Stimulated activated CD4-positive, alpha-beta T cell treated with anti-CD3 and anti-CD28 coated beads, TNF-alpha, amount 100 ng/mL, for 24 hours (primary cell): ENCODE measurements at regions not wholly inside any gene's neighbourhood (a gene's known extent, or its start where the extent isn't known, plus 50 kb on each side); places are given as distances from the start of the nearest gene placed in this dataset.
"Not testable (repeated sequence)": the region's sequence is repeated elsewhere in the genome, so short reads cannot be mapped to it uniquely, and the experiment has no call there.

Experiments used
- DNase-seq, 3 experiments: peaks; one replicate each; pipeline ENCODE4 v3.0.0-alpha.2; 2020; ENCODE audit warnings: low read depth in 3 of 3

DNA sequence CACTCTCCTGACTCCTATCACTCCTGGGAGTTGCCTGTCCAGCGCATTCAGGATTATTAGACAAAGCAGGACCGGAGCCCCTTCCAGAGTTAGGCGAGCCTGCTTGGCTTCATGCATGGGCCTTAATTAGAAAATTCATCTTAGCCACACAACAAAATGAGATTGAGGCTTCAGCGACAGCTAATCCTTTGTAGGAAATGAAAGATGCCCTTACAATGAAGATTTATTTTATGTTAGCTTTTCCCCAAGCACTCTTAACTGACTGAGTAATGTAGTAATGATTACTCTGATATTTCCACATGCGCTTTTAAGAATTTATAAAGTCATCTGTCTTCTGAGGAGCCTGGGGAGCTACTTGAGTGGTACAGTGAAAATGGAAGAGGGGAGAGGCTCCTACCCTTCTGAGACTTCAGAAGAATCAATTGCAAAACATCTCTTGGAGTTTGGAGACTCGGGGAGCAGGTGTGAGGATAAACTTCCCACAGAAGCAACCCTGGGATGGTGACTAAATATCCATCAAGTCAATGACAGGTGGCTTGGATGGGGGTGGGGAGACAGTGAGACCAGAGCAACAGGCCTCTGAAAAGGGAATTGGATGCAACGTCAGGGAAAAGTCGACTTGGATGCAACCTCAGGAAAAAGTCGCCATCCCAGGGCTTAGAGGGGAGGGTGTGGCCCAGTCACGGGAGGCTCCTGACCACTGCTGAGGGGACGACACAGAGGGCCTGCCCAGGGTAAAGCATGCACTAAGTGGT is 434.5 kb upstream of the B3GAT1 start:
- no peak for DNase-seq

DNA sequence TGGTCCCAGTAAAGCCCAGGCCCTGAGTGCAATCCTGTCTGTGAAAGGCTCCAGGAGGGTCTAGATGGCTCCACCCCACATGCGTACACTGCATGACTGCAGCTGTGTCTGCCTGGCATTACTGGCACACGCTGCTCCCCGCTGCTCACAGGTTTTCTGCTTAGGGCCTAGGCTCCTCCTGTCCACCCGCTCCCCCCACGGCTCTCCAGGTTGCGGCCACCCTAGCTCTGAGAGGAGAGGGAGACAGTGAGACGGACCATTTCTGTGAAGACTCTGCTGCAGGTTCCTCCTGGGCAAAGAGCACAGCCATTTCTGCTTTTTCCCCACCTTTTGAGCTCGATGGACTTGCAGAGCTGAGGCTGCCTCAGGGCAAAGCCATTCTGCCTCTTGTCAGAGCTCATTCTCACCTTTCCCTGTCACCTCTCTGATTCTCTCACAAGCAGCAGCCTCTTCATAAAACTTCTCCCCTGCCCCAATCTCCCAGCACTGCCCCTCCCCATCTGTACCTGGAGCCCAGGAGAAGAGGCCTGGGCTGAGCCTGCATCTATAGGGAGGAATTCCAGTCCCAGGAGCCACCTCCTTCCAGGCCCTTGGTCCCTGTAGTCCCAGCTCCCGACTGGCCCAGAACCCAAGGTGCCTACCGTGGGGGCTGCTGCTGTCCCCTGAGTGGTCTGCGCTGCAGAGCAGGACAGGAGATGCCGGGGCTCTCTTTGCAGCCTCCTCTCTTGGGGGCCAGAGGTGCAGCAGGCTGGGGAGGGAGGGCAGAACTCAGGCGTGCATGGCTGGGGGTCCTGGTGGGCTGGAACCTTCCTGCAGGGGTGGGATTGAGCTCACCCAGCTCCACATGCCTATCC is 433.7 kb upstream of the B3GAT1 start:
- DNase-seq = no peak

DNA sequence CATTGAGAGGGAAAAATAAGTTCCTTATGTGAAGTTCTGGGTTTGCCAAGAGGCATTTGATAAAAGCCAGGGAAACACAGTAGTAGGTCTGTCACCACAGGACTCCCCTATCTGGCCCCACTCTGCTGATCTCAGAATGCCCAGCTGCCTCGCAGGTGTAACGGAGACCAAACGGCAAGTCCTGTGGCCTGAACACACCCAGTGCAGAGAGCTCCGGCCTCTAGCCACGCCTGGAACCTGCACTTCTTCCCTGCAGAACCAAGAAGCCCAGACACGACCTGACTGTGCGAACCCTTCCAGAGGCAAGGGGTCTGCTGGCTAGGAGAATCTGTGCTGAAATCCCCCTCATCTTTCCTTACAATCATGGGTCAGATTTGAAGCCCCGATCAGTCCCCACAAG is 432.8 kb upstream of the B3GAT1 start:
- DNase-seq = no peak

DNA sequence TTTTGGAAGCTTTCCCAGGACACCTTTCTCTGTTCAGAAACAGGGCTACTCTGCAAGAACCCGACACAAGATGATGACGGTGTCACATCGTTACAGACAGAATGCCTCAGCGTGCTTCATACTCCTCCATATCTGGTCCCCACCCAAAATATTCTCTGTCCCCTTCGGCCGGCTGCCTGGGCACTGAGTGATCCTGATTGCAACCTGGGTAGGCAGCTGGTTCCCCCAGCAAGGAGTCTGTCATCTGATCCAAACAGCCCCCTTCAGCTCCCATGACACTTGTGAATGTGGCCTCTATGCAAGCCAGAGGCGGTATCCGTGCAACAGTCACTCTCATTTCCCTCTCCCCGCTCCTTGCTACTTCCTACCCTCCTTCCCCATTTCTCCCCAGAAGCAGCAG is 431.7 kb upstream of the B3GAT1 start:
- no peak for DNase-seq

DNA sequence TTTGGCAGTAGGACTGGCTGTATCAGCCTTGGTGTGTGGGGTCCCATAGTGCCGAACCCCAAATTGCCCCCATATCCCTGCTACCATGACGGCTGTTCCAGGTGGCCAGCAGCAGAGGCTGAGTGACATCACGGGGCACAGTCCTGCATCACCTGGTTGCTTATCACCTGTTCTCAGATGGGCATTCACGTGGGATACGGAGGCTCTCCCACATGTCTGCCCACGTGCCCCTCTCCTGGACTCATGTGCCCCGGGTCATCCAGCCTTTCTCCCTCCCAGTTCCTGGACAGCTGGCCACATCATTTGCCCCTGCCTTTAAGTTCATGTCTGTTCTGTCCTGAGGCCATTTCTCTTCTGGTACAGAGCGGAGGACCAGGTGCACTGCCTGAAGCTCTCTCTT is 431.0 kb upstream of the B3GAT1 start:
- DNase-seq = no peak

DNA sequence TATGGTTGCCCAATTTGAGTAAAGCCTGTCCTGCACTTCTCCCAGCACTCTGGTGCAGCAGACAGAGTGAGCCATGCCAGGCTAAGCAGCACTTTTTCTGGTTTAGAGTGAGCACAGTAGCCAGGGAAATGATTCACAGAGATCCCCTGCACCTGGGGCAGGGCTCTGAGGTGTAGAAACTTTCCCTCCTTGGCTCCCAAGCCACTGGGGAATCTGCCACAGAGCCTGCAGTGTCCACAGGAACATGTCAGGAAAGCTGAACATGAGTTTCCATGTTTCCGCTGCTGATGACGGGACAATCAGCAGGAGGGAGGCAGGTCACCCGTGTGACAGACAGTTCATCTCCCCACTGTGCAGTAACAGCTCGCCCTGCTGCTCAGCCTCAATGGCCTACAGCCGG is 429.9 kb upstream of the B3GAT1 start:
- DNase-seq = no peak

DNA sequence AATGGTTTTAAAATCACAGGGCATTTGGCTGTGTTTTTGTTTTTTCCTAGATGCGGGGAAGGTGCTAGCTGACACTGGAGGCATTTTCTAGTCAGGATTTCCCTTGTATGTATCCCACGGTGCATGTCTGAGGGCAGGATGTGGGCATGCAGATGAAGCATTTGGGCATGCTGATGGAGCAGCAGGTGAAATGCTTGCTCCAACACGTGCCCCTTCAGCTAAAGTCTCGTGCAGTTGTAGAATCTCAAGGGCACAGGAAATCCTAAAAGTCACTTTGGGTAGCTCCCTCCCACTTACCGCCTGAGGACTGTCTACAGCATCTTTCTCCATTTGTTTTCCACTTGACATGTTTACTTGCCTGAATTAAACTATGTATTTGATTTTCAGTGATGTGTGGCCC is 429.4 kb upstream of the B3GAT1 start:
- DNase-seq = no peak

DNA sequence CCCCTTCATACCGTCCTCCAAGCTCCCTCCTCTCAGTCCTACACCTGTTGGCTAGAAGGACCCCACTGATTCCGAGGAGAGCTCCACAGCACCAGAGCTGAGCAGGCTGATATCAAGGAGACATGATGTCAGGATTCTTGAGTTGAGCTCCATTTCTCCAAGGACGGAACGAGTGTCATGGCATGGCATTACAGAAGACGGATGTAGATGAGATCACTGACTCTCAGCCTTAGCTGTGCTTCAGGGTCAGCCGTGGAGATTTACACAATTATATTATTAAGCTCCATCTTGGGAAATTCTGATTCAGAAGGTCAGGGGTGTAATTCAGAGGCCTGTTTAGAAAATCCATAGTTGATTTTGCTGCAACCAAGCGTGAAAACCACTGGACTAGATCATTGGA is 428.9 kb upstream of the B3GAT1 start:
- no peak for DNase-seq

DNA sequence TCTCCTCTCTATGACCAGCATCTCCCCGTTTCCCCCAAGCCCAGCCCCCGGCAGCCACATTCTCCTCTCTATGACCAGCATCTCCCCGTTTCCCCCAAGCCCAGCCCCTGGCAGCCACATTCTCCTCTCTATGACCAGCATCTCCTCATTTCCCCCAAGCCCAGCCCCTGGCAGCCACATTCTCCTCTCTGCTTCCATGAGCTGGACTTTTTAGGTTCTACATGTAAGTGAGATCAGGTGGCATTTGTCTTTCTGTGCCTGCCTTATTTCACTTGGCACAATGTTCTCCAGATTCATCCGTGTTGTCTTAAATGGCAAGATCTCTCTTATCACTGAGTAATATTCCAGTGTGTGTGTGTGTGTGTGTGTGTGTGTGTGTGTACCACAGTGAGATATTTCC is 428.1 kb upstream of the B3GAT1 start:
- DNase-seq = not testable (repeated sequence)

DNA sequence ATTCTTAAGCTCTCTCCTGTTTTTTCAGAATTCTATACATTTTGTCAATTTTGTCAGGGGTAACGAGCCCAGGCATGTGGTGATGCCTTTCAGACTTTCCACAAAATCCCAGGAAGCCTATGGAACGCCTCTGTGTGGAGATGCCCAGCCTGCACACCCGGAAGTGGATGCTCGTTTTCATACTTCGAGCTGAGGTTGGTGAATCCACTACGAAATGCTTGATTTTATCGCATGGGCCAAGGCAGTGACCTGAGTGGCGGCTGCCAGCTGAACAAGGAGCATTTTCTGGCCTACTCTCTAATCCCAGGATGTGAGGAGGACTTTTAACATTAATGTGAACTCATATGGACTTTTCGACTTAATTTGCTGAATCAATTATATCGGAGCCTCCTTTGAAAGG is 426.7 kb upstream of the B3GAT1 start:
- DNase-seq = no peak

DNA sequence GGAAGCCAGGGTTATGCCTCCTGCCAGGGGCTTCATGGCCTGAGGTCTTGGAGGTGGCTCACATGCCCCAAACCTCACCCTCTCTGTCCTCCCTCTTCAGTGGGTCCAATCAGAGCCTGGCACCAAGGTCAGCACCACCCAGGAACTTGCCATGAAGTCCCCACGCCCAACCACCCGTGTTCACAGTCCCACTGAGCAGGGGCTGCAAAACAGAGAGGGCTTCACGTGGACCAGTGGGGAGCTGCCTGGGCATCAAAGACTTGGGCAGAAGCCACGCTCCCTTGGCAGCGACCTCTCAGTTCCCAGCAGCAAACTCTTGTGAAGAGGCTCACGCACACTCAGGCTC is 425.8 kb upstream of the B3GAT1 start:
- no peak for DNase-seq

DNA sequence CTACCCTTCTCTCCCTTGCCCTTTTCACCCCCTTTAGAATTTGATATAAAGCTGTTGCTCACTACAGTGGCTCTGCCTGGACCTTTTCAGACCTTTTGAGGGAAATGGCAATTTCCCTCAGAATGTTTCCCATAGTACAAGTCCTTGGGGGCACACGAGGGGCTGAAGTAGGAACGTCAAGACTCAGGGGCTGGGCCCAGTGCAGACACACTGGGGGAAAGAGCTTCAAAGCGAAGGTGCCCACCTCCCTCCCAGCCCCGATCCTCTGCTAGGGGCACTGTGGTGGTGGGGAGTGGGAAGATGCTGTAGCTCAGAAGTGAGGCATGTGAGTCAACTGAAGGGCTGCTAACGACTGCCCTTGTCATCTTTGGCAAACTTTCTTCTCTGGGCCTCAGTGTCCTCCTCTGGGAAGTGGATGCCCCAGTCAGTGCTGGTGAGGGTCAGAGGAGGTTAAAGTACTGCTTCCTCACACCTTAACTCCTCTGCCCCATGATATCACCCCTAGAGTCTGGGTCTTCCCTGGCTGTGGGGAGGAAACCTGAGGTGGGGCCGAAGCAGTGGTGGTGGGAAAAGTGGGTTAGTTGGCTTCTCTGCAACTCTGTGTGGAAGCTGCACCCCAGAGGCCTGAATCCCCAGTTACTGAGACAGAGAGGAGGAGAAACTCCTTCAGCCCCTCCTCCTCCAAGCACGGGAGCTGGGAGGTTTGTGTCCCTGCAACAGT is 425.3 kb upstream of the B3GAT1 start:
- no peak for DNase-seq

DNA sequence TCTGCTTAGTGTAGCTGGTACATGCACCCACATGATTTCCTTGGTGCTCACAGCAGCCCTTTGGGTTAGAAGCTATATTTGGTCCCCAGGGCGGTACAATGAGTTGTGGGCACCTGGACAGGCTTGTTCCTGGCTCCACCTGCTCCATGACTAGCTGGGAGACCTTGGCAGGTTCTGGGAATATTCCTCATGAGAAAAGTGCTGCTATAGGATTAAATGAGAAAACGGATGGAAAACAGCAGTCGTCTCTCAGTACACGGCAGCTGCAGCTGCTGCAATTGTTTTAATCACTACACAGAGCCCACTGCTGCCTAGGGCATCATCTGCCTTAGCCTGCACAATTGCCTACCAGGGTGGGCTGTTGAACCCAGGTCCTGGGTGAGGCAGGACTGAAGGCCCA is 424.5 kb upstream of the B3GAT1 start:
- no peak for DNase-seq

DNA sequence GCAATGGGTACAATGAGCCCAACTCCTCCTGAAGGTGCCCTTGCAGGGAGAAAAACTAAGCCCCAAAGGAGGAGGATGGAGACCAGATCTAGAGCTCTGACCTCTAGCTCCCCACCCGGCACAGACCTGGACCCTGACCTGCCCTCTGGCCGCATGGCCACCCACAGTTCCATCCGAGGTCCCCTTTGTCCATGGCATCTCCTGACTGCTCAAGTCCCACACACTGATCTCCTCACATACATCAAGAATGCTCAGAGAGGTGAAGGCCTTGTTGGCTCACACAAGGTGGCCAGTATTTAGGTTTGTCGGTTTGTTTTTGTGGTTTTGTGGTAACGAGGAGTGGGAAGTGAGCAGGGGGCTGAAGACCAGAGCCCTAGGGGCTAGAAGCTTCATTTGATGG is 423.5 kb upstream of the B3GAT1 start:
- DNase-seq = no peak

DNA sequence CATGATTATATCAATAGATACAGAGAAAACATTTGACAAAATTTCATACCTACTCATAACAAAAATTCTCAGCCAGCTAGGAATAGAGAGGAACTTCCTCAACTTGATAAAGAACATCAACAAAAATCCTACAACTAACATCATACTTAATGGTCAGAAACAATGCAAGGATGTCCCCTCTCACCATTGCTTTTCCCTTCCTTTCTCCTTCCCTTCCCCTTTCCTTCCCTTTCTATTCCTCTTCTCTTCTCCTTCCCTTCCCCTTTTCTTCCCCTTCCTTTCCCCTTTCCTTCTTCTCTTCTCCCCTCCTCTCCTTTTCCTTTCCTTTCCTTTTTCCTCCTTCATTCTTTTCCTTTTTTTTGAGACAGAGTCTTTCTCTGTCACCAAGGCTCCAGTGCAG is 418.3 kb upstream of the B3GAT1 start:
- DNase-seq = no peak

DNA sequence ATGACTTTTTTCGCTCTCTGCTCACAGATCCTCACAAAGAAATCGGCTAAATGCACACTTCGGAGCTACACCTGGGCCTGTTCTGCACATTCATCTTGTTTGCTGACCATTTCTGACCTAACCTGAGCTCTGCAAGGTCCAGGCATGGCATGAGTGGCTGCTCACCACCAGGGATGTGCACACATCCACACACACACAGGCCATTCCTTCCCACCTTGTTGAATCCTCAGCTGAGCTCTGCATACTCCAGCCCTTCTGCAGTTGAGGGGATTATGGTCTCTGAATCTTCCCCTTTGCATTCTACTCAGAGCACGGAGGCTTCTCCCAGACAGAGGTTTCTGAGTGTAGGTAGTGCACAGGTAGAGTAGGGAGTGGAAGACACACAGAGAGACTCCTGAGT is 411.9 kb upstream of the B3GAT1 start:
- no peak for DNase-seq

DNA sequence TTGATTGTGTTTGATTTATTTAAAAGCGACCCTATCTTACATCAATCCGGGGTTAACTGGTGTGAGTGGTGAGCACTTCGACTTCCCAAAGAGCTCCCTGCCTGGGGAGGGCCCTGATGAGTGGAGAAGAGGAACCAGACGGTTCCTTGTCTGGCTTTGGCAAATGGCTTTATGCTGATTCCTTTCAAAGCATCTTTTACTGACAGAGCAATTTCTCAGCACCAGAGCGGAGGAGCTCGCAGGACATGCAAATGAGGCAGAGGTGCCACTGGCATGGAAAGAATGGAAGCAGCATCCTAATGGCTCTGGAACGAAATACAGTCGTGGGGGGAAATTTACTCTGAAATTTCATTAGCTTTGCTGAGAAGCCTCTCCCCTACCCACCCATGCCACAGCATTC is 410.9 kb upstream of the B3GAT1 start:
- DNase-seq = no peak

DNA sequence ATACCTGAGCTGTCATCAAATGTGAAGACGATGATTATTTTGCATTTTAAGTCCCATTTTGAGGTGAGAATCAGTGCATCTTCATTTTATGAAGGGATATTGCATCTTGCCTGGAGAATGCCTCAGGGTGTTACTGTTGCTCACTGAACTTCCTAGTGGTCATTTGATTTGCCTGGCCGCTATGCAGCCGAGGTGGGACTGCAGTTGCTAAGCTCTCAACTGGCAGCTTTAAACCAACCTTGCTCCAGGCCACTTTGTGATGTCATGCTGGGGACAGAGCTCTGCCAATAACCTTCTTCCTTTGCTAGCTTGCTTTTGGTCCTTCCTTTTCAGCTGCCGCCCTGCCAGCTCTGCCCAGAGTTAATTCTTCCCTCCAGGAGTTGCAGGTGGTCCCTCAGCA is 409.4 kb upstream of the B3GAT1 start:
- DNase-seq = no peak

DNA sequence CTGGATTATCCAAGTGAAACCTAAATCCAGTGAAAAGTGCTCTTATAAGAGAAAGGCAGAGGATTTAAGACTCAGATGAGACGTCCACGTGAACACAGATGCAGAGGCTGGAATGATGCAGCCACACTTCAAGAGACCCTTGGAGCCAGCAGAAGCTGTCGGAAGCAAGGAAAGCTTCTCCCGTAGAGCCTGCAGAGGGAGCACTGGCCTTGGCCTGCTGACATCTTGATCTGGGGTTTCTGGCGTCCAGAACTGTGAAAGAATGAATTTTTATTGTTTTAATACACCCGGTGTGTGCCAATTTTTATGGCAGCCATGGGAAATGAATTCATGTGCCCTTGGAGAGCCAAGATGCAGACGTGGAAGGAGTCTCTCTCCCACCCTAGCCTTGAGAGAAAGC is 407.0 kb upstream of the B3GAT1 start:
- DNase-seq = no peak

DNA sequence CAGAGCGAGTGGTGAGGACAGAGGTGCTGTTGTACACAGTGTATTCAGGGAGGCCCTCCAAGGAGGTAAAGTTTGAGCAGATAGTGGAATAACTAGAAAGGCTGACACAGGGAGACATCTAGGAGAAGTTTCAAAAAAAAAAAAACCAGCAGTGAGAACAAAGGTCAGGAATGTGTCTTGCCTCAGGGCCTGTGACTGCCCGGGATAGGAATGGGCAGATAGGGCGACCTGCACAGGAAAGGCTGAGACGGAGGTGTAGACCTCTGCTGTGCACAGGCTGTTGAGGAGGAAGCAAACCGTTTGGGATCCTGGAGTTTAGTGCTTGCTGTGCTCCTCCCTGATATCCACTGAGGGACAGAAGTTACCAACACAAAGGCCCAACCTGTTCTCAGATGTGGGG is 406.5 kb upstream of the B3GAT1 start:
- DNase-seq = no peak

DNA sequence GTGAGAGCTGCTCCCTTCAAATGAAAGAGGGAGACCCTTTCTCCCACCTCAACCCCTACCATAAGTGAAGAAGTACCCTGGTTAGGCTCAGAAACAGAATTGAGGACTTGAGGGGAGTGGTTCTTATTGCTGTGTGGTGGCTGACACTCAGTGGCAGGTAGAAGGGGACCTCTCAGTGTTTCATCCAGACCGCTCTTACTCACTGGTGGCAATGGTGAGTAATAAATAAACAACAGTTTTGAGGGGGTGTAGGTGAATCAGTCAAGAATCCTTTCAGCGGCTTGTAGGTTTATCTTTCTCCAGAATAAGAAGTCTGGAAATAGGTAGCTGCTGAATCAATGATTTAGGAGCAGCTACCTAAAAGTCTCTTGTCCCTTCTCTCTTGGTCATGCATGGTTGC is 403.4 kb upstream of the B3GAT1 start:
- no peak for DNase-seq

DNA sequence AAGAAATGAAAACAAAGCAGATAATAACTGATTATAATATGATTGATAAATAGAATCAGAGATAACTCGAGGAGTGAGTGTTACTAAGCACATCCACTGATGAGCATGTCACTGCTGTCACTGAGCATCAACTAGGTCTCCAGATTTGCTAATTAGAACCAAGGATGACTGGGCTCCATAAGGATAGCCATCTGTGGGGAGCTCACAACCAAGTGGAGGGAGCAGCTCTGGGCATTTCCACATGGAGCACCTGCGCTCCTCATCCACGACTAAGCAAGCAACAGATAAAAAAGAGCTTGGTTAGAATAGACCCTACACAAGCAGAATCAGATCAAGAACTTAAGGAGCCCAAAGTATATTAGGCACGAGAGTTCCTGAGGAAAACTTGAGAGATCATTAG is 396.0 kb upstream of the B3GAT1 start:
- DNase-seq = no peak

DNA sequence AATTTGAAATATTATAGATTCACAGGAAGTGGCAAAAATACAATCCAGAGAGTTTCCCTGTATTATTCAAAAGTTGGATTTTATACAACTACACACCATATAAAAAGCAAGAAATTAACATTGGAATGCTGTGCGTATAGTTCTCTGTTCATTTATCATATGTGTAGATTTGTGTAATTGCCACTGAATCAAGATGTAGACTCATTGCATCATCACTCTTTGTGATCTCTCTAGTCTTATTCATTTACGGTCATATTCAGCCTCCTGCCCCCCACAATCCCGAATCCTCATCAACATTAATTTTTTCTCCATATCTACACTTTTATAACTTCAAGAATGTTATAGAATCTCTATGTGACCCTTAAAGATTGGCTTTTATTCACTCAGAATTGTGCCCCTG is 390.6 kb upstream of the B3GAT1 start:
- no peak for DNase-seq
